ENCODE measurements at regions not wholly inside any gene's neighbourhood (a gene's known extent, or its start where the extent isn't known, plus 50 kb on each side); places are given as distances from the start of the nearest gene placed in this dataset.

DNA sequence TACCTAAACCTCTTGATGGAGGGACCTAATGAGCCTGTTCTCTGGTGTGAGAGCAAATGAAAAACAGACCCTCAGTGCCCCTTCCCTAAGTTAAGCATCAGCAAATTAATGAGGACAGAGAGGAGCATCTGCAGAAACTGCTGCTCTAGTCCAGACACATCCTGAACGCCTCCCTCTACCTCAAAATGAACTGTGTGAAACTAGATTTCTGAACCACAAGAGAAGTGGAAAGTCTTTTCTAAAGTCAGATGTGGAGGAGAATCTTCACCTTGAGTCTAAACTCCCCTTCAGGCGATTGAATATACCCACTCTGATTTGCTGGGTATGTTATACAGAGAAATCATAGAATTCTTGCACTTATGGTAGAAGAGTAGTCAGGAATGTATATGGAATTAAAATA lies 104.4 kb upstream of the AMZ2 start:
- TF ChIP-seq, protein P1, sequence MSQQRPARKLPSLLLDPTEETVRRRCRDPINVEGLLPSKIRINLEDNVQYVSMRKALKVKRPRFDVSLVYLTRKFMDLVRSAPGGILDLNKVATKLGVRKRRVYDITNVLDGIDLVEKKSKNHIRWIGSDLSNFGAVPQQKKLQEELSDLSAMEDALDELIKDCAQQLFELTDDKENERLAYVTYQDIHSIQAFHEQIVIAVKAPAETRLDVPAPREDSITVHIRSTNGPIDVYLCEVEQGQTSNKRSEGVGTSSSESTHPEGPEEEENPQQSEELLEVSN (IDR thresholded peaks at IDR 0.05), result no peak
- TF ChIP-seq, protein P2, sequence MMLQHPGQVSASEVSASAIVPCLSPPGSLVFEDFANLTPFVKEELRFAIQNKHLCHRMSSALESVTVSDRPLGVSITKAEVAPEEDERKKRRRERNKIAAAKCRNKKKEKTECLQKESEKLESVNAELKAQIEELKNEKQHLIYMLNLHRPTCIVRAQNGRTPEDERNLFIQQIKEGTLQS (IDR thresholded peaks at IDR 0.05; ENCODE audit: insufficient read depth, low read depth, low read length), result no peak

Data from H1 (cell line).